ENCODE measurements at regions not wholly inside any gene's neighbourhood (a gene's known extent, or its start where the extent isn't known, plus 50 kb on each side); places are given as distances from the start of the nearest gene placed in this dataset.

GRCh38 chr5:6112125-6112524 lies 266.2 kb downstream of the MED10 start:
- DNase-seq = no peak
- Histone ChIP-seq H3K27me3 (ENCODE audit: control insufficient read depth in 1 of 2, insufficient read depth in 2 of 2, low read length in 1 of 2) (no peaks in the 10 kb centered on the region), H3K4me1 (ENCODE audit: control insufficient read depth in 1 of 2, insufficient read depth in 2 of 2, low read length in 2 of 2) (no peaks in the 10 kb centered on the region), H3K9me3 (ENCODE audit: control insufficient read depth, low read length) (no peaks in the 10 kb centered on the region), H3K36me3 (ENCODE audit: control insufficient read depth in 1 of 2, insufficient read depth in 2 of 2, low read length in 1 of 2) (no peaks in the 10 kb centered on the region), H3K27ac (ENCODE audit: low read depth in 1 of 2, low read length in 2 of 2) (no peak overlapping the region), H3K4me3 (ENCODE audit: low read length in 2 of 2) (no peak overlapping the region)
- WGBS, 2 donors = 87 to 91% methylated on average over 3 of the region's 3 CpGs
- intact Hi-C loops (cut with DNase I) = no loop called here
- ATAC-seq (ENCODE audit: low FRiP score) = no peak

DNA sequence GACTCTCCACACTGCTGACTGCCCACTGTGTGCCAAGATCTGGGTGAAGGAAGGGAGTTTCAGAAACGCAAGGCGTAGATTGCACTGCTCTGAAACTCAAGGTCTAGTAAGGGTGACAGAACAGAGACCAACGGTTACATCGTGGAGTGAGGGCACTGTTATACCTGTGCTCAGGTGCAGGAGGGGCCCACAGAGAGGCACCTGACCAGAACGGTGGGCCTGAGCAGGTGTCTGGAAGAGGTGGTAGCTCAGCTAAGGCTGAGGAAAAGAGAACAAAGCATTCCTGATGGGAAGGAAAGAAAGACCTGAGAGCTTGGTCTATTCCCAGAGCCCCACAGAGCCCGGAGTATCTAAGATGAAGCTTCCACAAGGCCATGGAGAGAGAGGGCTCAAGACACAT lies 267.2 kb downstream of the MED10 start:
- no peaks in the 10 kb centered on the region for H3K9me3 ChIP-seq (ENCODE audit: control insufficient read depth, low read length)
- no peaks in the 10 kb centered on the region for H3K36me3 ChIP-seq (ENCODE audit: control insufficient read depth in 1 of 2, insufficient read depth in 2 of 2, low read length in 1 of 2)
- H3K4me1 ChIP-seq (ENCODE audit: control insufficient read depth in 1 of 2, insufficient read depth in 2 of 2, low read length in 2 of 2) = no peaks in the 10 kb centered on the region
- WGBS, 2 donors = 88 to 94% methylated on average over 6 of the region's 6 CpGs
- no peak overlapping the region for H3K27ac ChIP-seq (ENCODE audit: low read depth in 1 of 2, low read length in 2 of 2)
- intact Hi-C loops (cut with DNase I) = no loop called here
- H3K27me3 ChIP-seq (ENCODE audit: control insufficient read depth in 1 of 2, insufficient read depth in 2 of 2, low read length in 1 of 2) = no peaks in the 10 kb centered on the region
- no peak for DNase-seq
- no peak overlapping the region for H3K4me3 ChIP-seq (ENCODE audit: low read length in 2 of 2)
- no peak for ATAC-seq (ENCODE audit: low FRiP score)

DNA sequence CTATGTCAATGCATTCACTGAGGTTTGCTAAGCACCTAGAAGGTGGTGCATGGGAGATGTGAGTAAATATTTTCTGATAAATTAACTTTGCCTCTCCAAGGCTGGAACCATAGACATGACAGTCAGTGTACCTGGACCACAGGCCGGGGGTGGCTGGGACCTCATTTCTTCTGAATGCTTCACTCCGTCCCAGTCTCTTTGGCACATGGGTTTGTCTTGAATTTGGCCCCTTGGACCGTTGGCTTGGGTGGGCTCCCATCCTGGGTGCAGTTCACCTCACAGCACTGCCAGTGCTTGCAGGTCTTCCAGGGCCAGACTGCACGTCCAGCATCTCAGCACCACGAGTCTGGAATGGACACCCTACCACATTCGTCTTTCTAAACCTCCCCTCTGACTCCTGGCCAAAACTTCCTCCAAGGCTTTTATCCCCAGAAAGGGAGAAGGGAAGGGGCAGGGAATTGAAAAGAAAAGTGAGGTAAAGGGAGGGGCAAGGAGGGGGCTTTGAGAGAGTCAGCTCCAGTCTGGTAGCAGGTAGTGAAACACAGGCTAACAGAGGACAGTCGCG lies 267.8 kb downstream of the MED10 start:
- no peaks in the 10 kb centered on the region for H3K9me3 ChIP-seq (ENCODE audit: control insufficient read depth, low read length)
- H3K4me3 ChIP-seq (ENCODE audit: low read length in 2 of 2) = no peak overlapping the region
- H3K4me1 ChIP-seq (ENCODE audit: control insufficient read depth in 1 of 2, insufficient read depth in 2 of 2, low read length in 2 of 2) = no peaks in the 10 kb centered on the region
- H3K27ac ChIP-seq (ENCODE audit: low read depth in 1 of 2, low read length in 2 of 2) = no peak overlapping the region
- no peaks in the 10 kb centered on the region for H3K27me3 ChIP-seq (ENCODE audit: control insufficient read depth in 1 of 2, insufficient read depth in 2 of 2, low read length in 1 of 2)
- no peaks in the 10 kb centered on the region for H3K36me3 ChIP-seq (ENCODE audit: control insufficient read depth in 1 of 2, insufficient read depth in 2 of 2, low read length in 1 of 2)
- WGBS, 2 donors = 79 to 85% methylated on average over 8 of the region's 8 CpGs
- ATAC-seq (ENCODE audit: low FRiP score) = no peak
- no peak for DNase-seq
- intact Hi-C loops (cut with DNase I) = no loop called here

DNA sequence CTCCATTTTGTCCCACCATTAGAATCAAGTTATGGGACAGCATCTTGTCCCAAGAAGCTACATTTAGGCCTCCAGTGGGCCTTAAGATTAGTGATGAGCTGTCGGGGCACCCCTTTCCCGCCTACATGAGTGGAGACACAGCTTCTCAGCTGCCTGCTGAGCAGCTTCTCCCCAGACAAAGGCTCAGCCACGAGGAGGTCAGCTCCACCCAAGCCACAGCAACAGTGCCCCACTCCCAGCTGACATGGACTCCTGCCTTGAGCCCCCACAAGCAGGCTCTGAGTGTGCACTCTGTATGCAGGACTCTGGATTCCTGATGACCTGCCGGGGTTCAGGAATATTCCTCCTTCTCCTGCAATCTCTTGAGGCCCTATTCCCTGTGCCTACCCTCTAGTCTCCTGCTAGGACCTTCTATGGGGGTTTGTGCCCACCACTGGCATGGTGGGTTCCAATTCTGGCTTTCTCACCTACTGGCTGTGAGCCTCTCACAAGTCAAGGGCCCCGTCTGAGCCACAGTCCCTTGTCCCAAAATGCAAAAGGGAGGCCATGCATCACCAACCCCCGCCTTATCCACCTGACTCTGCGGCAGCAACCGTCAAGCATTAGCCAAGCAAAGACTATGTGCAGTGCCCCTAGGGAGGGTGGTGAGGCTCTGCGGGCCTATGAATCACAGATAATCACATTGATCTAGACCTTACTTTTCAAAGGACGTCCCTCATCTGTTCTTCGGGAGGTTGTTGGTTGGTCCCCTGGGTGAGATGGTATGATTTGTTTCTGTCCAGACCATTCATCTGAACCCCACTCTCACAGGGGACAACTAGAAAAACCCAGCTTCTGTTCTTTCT lies 269.1 kb downstream of the MED10 start:
- Histone ChIP-seq H3K9me3 (ENCODE audit: control insufficient read depth, low read length) (no peaks in the 10 kb centered on the region), H3K27me3 (ENCODE audit: control insufficient read depth in 1 of 2, insufficient read depth in 2 of 2, low read length in 1 of 2) (no peaks in the 10 kb centered on the region), H3K4me3 (ENCODE audit: low read length in 2 of 2) (no peak overlapping the region), H3K27ac (ENCODE audit: low read depth in 1 of 2, low read length in 2 of 2) (no peak overlapping the region), H3K4me1 (ENCODE audit: control insufficient read depth in 1 of 2, insufficient read depth in 2 of 2, low read length in 2 of 2) (no peaks in the 10 kb centered on the region), H3K36me3 (ENCODE audit: control insufficient read depth in 1 of 2, insufficient read depth in 2 of 2, low read length in 1 of 2) (no peaks in the 10 kb centered on the region)
- 88% methylated on average over 11 of the region's 11 CpGs for WGBS, 2 donors
- no peak for DNase-seq
- no peak for ATAC-seq (ENCODE audit: low FRiP score)
- intact Hi-C loops (cut with DNase I) = no loop called here

GRCh38 chr5:6108540-6108848 lies 269.9 kb downstream of the MED10 start:
- intact Hi-C loops (cut with DNase I) = no loop called here
- 87 to 91% methylated on average over 5 of the region's 5 CpGs for WGBS, 2 donors
- no peak for DNase-seq

DNA sequence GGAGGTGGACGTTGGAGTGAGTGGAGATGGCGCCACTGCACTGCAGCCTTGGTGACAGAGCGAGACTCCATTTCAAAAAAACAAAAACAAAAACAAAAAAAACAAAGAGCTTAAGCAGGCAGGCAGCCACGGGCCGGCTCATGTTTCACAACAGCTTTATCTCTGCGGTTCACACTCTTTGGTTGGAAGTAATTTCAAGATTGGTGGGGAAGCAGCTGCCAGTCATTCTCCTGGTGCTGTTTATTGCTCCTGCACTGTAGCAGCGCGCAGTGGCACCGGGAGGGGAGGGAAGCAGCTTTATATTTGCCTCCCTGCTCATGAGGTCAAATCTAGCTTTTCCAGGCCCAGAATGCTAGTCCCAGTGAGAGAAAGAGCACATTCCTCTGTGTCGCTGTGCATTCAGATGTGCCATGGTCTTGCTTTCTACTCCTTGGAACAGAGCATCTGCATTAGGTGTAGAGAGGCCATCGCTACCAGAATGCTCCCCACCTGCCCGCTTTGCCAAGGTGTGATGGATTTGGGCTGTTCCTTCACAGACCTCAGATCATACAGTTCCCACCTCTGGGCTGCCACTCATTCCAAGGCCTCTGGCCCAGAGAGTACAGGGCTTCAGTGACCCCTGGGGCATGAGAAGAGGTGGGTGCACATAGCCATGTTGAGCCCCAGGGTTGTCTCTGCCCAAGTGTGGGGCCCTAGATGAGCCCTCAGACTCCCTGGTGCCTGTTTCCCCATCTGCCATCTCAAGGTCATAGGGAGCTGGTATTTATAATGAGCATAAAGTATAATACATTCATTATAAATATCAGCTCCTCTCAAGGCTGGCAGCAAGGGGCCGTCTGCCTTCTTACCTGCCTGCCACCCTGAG lies 270.4 kb downstream of the MED10 start:
- no peak overlapping the region for H3K27ac ChIP-seq (ENCODE audit: low read depth in 1 of 2, low read length in 2 of 2)
- H3K27me3 ChIP-seq (ENCODE audit: control insufficient read depth in 1 of 2, insufficient read depth in 2 of 2, low read length in 1 of 2) = no peaks in the 10 kb centered on the region
- no peaks in the 10 kb centered on the region for H3K9me3 ChIP-seq (ENCODE audit: control insufficient read depth, low read length)
- no peak for DNase-seq
- no peak for ATAC-seq (ENCODE audit: low FRiP score)
- no peaks in the 10 kb centered on the region for H3K4me1 ChIP-seq (ENCODE audit: control insufficient read depth in 1 of 2, insufficient read depth in 2 of 2, low read length in 2 of 2)
- no peaks in the 10 kb centered on the region for H3K36me3 ChIP-seq (ENCODE audit: control insufficient read depth in 1 of 2, insufficient read depth in 2 of 2, low read length in 1 of 2)
- H3K4me3 ChIP-seq (ENCODE audit: low read length in 2 of 2) = no peak overlapping the region
- WGBS, 2 donors = 73 to 76% methylated on average over 13 of the region's 13 CpGs
- intact Hi-C loops (cut with DNase I) = no loop called here

More at GRCh38 chr5:6108540-6108848, 269.9 kb downstream of the MED10 start:
- ATAC-seq (ENCODE audit: low FRiP score) = no peak
- Histone ChIP-seq H3K27ac (ENCODE audit: low read depth in 1 of 2, low read length in 2 of 2) (no peak overlapping the region), H3K4me3 (ENCODE audit: low read length in 2 of 2) (no peak overlapping the region), H3K4me1 (ENCODE audit: control insufficient read depth in 1 of 2, insufficient read depth in 2 of 2, low read length in 2 of 2) (no peaks in the 10 kb centered on the region), H3K9me3 (ENCODE audit: control insufficient read depth, low read length) (no peaks in the 10 kb centered on the region), H3K27me3 (ENCODE audit: control insufficient read depth in 1 of 2, insufficient read depth in 2 of 2, low read length in 1 of 2) (no peaks in the 10 kb centered on the region), H3K36me3 (ENCODE audit: control insufficient read depth in 1 of 2, insufficient read depth in 2 of 2, low read length in 1 of 2) (no peaks in the 10 kb centered on the region)

GRCh38 chr5:6106756-6107155 lies 271.6 kb downstream of the MED10 start:
- H3K36me3 ChIP-seq (ENCODE audit: control insufficient read depth in 1 of 2, insufficient read depth in 2 of 2, low read length in 1 of 2) = no peaks in the 10 kb centered on the region
- 90 to 91% methylated on average over 6 of the region's 6 CpGs for whole genome bisulfite sequencing, 2 donors
- H3K4me3 ChIP-seq (ENCODE audit: low read length in 2 of 2) = no peak overlapping the region
- ATAC-seq (ENCODE audit: low FRiP score) = no peak
- H3K27ac ChIP-seq (ENCODE audit: low read depth in 1 of 2, low read length in 2 of 2) = no peak overlapping the region
- no peaks in the 10 kb centered on the region for H3K9me3 ChIP-seq (ENCODE audit: control insufficient read depth, low read length)
- H3K4me1 ChIP-seq (ENCODE audit: control insufficient read depth in 1 of 2, insufficient read depth in 2 of 2, low read length in 2 of 2) = no peaks in the 10 kb centered on the region
- no peak for DNase-seq
- H3K27me3 ChIP-seq (ENCODE audit: control insufficient read depth in 1 of 2, insufficient read depth in 2 of 2, low read length in 1 of 2) = no peaks in the 10 kb centered on the region
- intact Hi-C loops (cut with DNase I) = no loop called here

DNA sequence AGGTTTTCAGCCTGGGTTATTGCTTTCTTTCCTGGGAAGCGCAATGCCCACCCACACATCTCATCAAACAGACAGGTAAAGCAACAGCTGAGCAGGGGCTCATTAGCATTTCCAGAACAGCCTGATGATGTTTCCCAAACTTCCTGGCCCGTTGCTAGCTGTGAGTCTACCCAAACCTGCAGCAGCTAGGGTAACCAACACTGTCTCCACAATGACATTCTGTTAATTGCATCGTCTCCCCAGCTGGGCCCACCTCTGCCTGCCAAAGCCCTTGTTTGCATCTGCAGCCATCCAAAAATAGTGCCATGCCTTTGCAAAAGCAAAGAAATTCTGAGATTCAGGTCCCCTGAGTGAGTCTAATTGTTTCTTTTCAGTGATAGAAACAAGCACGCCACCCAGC lies 273.0 kb downstream of the MED10 start:
- Histone ChIP-seq H3K4me3 (ENCODE audit: low read length in 2 of 2) (no peak overlapping the region), H3K27ac (ENCODE audit: low read depth in 1 of 2, low read length in 2 of 2) (no peak overlapping the region), H3K36me3 (ENCODE audit: control insufficient read depth in 1 of 2, insufficient read depth in 2 of 2, low read length in 1 of 2) (no peaks in the 10 kb centered on the region), H3K4me1 (ENCODE audit: control insufficient read depth in 1 of 2, insufficient read depth in 2 of 2, low read length in 2 of 2) (no peaks in the 10 kb centered on the region), H3K27me3 (ENCODE audit: control insufficient read depth in 1 of 2, insufficient read depth in 2 of 2, low read length in 1 of 2) (no peaks in the 10 kb centered on the region), H3K9me3 (ENCODE audit: control insufficient read depth, low read length) (no peaks in the 10 kb centered on the region)
- ATAC-seq (ENCODE audit: low FRiP score) = no peak
- intact Hi-C loops (cut with DNase I) = no loop called here
- 59% methylated on average over 4 of the region's 4 CpGs for WGBS, 2 donors
- DNase-seq = no peak

All from aorta (tissue), 5 donors.